GM18873 (cell line): ENCODE measurements at regions not wholly inside any gene's neighbourhood (a gene's known extent, or its start where the extent isn't known, plus 50 kb on each side); places are given as distances from the start of the nearest gene placed in this dataset.
"Not testable (repeated sequence)": the region's sequence is repeated elsewhere in the genome, so short reads cannot be mapped to it uniquely, and the experiment has no call there.

ENCODE experiments used
- ATAC-seq: cut with Tn5 transposase; IDR thresholded peaks from one replicate; pipeline ENCODE4 v1.9.1; 2021; ENCODE audit warnings: mild to moderate bottlenecking, moderate library complexity, moderate number of reproducible peaks; ENCODE audit not compliant: unreplicated experiment, low FRiP score

DNA sequence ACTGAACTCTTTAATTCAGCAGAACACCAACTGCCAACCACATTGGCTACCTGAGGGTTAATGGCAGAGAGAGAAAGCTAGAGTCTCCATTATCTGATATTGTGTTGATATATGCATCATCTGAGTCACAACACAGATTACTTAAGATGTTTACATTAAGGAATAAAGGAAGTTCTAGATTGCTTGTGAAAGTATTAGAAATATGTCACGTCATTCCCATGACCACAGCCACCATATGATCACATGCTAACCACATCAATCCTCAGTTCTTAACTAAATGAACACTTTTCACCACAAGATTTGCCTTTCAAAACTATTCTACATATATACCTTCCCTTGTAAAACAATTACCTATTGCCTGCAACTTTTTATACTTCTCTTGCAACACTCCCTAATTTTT lies 337.9 kb downstream of the FGFR2 start:
- ATAC-seq: no peak

DNA sequence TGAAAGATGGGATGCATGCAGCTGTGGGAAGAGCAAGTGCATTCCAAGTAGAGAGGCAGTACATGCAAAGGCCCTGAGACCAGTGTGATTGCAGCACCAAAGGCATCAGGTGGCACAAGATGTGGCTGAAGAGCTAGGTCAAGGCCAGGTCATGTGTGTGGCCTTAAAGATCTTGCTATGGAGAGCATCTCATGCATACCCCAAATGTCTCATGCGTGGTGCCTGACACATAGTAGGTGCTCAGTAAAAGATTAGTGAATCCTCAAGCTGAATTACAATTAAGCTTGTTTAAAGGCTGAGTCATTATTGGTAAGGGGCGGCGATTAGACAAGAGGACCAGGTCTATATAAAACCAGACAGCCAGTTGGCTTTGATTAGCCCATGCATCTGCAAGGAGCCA lies 336.6 kb downstream of the FGFR2 start:
- ATAC-seq: no peak

DNA sequence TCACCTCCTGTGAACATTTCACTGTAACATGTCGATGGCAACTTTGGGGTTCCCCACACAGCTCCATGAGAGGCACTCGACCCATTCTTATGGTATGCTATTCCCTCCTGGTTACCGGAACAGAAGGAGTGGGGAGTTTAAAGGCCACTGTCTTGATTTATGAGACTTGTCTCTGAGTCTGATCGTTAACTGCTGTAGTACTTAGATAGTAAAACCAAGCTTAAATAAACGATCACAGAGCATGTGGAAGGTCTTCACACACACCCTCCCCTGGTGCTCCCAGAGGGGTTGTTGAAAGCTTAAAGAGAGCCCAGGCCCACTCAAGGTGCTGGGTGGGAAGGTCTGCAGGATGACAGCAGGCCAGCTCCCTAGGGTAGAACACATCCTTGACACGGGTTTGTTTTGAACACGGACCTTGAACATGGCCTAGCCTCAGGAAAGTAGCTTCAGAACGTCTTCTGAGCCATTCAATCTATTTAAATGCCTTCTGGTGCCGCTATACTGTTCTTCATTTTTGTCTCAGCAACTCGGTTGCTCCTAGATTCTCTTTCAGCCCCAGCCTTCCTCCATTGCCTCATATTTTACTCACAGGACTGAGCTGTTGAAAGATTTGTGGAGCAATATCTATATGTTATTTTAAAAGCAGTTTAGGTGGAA lies 335.3 kb downstream of the FGFR2 start:
- ATAC-seq: no peak

DNA sequence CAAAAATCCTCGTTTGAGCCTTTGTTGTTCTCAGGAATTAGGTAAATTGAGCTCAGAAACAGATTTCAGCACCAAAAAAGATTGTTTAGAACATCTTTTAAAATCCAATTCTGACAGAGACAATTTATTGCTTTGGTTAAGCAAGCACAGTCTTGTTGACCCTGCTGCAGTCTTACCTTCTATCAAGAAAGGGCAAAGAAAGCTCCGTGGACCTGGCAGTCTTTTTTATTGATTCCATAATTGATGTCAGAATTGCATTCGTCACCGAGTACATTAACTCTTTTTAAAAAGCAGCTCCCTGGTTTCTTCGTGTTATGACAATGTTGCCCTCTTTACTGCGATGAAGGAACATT lies 334.8 kb downstream of the FGFR2 start:
- ATAC-seq: no peak

DNA sequence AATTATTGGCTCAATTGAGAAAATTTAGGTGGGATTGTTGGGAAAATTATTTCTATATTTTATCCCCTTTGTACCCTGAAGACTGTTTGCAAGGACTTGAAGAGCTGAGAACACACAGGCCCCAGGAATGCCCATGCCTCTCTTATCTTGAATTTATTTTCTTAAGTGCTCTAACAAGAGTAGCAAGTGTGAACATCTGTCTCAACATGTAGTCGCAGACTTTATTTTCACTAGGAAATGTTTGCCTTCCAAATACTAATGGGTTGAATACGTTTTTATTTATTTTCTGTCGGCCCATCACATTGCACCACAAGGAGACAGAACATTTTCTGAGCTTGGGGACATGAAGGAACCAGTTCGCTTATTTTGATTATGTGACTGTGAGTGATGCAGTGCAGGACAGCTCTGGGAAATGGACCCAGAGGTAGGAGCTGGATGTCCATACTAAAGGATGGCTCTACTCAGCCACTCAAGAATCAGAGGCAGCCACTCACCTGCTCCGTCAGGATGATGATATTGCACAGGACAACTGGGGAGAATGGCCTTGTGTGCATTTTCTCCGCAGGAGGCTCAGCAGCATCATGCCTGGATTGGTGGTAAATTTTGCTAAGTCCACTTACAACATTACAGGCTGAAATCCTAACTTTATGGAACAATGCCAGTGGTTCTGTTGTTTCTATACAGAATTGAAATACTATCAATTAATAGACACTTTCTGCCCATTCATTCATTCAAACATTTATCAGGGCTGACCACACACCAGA lies 332.7 kb downstream of the FGFR2 start:
- ATAC-seq: no peak

DNA sequence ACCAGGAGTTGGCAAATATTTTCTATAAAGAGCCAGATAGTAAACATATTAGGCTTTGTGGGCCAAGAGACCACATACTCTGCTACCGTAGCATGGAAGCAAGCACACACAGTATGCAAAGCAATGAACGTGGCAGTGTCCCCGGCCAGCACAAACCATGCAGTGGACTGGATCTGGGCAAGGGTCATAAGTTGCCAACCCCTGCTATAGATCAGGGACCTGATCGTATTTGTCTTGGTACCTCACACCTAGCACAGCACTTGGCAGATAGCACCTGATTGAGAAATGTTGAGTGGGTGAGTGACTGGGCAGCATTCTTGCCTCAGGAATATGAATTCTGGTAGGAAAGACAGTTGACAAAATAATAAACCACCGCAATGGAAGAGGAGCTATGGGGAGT lies 331.9 kb downstream of the FGFR2 start:
- no peak for ATAC-seq

DNA sequence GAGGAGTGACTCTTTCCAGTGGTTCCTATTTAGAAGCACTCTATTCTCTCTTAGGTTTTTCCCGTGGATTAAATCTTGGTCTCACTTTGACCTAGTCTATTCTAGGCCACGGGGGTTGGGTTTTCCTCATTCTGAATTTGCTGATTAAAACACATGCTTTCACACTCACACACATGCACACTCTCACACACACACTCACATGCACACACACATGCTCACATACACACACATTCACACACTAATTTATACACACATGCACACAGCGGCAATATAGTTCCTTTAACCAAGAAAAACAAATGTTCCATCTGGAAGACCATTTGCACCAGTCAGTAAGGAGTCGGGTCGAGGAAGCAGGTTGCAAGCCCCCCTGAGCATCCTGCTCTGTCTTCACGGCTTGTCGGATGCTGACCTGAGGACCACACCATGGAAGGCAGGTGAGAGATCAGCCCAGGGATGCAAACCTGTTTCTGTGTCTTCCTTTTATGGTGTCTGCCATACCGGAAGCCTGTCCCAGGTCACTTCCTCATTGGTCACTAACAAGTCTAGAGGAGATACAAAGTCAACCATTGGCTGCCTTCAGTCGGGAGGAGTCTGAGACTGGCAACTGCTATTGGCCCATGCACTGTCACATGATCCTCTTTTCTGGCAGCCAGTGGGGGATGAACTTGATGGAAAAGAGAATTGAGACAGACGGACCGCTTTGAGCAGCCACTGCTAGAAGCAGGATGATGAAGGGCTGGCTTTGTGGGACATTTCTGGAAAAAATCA lies 330.8 kb downstream of the FGFR2 start:
- ATAC-seq: no peak

DNA sequence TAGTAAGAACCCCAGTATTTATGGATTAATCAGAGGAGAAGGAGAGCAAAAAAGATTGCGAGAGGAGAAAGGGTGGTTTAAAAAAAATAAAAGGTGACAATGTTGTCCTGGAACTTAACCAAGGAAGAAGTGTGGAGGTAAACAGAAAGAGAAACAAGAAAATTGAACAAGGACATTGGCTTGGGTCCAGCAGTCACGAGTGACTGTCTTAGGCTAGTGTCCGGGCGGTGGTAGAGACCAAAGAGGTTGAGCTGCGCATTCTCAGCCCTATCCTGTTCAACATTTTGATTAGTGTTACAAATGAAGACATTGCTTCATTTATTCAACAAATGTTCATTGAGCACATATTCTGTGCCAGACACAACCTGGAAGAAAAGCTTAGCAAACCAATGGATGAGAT lies 329.9 kb downstream of the FGFR2 start:
- ATAC-seq: no peak

DNA sequence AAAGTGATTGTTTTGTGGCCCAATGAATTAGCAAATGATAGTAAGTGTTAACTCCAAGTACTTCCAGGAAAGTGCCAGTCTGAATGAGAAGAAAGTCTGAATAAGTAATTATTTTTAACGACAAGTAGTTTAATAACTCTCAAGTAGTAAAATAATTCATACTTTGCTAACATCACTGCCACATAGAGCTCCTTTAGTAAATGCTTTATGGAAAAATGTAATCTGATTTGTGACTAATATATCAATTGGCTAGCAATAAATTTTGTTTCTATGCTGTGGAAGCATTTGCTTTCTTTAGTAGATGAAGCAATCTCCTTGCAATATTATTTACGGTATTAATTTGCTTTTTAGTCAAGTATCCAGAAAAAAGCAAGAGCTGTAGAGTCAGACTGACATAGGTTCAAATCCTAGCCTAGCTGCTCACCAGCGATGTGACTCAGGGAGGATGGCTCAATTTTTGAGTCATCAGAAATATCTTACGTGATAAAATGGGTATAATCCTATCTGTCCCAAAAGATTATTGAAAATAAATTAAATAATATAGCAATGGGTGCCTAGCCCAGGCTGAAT lies 329.3 kb downstream of the FGFR2 start:
- ATAC-seq: no peak

DNA sequence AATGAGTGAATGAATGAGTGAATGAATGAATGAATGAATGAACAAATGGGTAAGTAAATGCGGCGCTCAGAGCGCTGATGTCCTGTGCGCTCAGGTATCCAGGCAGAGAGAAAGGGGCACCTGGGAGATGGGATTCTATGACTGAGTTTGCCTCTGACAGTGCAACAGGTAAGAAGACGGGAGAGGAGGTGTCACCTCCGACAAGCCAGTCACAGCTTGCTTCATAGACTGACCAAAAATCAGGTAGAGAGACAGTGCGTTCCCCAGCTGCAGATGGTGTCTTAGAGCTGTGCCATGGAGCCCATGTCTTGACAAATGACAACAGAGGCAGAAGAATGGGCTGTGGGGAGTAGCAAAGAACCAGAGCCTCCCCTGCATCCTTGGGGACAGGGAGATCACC lies 327.3 kb downstream of the FGFR2 start:
- ATAC-seq: no peak

DNA sequence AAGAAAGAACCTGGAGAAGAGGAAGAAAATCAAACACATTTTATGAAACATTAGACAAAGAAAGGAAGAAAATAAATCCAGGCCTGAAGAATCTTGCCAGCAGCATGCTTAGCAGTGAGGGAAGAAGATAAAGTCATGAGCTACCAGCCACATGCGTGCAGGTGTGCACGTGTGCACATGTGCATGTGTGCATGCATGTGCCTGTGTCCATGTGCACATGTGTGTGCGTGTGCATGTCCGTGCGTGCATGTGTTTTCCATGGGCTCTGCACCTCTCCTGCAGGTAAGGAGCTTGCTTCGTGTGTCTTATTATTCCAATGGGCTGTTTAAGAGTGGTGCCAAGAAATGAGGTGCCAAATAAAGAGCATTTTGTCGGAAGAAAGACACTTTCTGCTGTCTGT lies 322.2 kb downstream of the FGFR2 start:
- no peak for ATAC-seq

DNA sequence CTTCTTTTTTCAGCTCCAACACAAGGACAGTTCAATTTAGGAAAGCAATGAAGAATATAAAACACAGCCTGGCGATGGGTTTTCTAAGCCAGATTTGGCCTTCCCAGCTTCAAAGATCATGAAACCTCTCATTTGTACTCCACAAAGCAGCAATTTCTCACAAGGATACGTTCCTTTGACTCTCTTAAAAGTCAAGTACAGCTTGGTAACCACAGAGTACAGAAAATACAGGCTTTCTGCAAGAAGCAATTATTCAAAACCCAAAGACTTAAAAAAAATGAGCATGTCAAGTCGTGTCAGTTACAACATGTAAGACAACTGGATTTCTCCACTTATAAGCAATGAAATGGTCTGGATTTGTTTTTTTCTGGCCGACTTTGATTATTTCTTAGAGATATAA lies 321.4 kb downstream of the FGFR2 start:
- ATAC-seq: no peak

DNA sequence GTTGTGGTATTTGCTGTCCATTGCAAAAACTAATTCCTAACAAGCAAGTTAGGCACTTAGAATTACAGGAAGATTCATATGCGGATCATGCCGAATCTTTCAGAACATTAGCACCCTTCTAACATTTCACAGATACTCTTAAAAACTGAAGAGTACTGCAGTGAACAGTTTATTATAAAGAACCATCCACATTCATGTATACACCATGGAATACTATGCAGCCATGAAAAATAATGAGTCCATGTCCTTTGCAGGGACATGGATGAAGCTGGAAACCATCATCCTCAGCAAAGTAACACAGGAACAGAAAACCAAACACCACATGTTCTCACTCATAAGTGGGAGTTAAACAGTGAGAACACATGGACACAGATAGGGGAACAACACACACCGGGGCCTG lies 319.9 kb downstream of the FGFR2 start:
- not testable (repeated sequence) for ATAC-seq

DNA sequence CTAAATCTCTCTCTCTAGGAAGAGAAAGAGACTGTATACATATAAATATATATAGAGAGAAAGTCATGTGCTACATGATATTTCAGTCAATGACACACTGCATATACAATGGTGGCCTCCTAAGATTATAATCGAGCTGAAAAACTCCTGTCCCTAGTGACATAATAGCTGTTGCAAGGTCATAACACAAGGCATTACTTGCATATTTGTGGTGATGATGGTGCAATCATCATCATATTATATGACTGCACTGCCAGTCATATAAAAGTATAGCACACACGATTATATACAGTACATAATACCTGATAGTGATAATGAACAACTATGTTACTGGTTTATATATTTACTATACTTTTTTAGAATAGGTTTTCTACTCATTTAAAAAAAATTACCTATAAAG lies 316.7 kb downstream of the FGFR2 start:
- ATAC-seq: no peak

DNA sequence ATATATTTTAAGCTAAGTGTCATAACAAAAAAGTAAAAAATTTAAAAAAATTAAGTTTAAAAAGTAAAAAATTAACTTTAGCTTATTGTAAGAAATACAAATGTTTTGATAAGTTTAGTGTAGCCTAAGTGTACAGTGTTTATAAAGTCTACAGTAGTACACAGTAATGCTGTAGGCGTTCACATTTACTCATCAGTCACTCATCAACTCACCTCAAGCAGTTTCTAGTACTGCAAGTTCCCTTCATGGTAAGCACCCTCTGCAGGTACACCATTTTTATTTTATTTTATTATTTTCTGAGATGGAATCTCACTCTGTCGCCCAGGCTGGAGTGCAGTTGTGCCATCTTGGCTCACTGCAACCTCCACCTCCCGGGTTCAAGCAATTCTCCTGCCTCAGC lies 316.0 kb downstream of the FGFR2 start:
- no peak for ATAC-seq

DNA sequence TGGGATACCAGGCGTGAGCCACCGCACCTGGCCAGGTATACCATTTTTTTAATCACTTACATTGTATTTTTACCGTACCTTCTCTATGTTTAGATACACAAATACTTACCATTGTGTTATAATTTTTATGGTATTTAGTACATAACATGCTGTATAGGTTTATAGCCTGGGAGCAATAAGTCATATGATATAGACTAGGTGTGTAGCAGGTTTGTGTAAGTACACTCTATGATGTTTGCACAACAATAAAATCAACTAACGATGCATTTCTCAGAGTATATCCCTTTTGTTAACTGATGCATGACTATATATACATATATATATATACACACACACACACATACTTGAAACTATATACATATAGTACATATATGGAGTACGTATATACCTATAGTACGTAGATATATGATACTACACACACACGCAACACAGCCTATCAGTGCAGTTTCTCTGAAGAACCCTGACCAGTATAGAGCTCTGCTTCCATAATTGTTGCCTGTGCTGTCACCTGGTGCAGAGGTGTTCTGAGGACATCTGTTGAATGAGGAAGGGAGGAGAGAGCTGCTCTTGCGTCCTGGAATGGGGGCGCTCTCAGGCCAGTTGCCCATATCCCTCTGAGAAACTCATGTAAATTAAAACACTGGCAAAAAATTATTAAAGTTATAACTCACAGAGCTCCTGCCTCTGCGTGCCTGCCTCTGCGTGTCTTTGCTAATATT lies 315.3 kb downstream of the FGFR2 start:
- ATAC-seq: no peak

DNA sequence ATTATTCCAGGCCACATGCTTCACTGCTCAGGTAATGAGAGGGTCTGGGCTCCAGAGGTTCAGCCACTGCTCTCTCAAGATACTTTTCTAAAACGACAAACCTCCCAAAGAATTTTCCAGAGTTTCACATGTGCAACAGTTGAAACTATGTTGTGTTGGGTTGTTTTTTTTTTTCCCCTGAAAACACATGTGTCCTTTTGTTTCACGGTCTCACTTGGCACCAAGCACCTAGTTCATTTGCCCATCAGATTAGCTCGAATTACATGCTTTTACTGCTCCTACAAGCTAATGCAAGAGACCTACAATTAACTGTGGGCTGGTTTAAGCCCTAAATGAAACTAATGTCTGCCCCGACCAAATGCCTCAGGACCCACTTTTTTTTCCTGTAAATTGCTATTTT lies 313.3 kb downstream of the FGFR2 start:
- no peak for ATAC-seq

DNA sequence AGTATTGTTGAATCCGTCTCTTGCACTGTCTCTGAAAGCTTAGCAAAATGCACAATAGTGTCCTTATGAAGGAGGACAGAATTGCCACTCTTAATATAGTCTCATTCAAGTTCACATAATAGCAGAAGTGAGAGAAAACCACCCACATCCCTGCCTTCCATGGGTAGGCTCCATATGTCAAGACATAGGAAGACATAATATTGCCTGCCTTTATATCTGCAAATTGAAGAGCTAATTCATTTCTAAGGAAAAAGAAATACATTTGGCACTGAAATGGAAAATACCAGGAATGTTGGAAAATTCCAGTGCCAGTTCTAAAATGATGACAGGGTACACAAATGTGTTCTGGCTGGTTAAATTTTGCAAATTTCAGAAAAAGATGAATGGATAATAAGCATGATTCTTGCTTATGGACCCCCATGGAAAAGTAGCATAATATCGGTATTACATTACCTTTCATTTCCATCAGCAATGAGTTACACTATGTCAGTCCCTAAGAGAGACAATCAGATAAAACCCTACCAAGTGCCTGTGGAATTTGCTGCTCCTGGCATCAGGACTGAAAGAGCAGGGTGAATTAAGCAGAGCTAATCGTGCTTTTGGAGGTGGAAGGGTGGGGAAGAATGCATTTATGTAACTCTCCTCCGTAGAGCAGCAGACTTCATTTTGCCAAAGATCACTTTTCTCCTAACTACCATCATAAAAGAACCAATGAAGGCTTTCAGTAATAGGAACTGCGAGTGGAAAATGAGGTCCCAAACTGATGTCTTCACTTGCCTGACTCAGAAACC lies 312.6 kb downstream of the FGFR2 start:
- ATAC-seq: no peak

DNA sequence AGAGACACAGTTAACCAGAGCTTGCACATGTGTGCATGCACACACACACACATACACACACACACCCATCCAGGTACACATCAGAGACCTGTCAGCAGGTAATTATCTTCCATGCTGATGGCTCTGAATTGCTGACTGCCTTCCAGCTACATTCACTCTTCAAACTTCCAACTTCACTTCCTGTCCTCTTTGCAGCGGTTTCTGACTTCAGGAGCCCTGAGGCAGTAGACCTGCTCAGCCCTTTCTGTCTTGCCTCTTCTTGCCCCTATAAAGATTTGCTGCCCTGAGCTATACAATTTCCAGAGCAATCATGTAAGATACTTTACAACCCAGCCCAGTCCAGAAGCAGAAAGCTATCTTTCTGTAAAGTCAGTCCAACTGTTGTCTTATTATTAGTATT lies 310.2 kb downstream of the FGFR2 start:
- ATAC-seq: no peak
